NCI-H2029 (cell line): ENCODE measurements at regions not wholly inside any gene's neighbourhood (a gene's known extent, or its start where the extent isn't known, plus 50 kb on each side); places are given as distances from the start of the nearest gene placed in this dataset.

Source experiments
- DNase-seq: peaks from one replicate; lab custom pipeline; 2025; lab: John Stamatoyannopoulos, UW

GRCh38 chr9:11320989-11321388 lies 708.2 kb upstream of the PTPRD start:
- no peak for DNase-seq

DNA sequence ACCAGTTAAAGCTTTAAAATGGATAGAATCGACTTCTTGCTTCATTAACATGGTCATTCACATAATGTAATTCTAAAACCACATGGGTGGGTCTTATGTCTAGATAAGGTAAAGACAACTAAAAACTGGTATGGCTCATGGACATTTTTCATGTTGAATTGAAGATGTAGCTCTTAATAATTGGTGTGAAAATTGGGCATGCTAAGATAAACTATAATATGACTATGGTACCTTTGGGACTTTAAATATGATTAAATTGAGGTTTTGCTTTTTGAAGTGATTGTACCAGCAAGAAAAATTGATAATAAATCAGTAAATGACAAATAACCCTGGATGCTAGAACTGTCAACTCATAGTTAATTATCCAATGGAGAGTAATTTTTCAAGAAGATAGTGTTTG lies 710.7 kb upstream of the PTPRD start:
- no peak for DNase-seq

- DNase-seq = no peak
Observed at GRCh38 chr9:11326231-11326630, 713.4 kb upstream of the PTPRD start.

- DNase-seq = no peak
Observed at GRCh38 chr9:11328326-11328725, 715.5 kb upstream of the PTPRD start.

GRCh38 chr9:11335011-11335410 lies 722.2 kb upstream of the PTPRD start:
- DNase-seq = no peak

DNA sequence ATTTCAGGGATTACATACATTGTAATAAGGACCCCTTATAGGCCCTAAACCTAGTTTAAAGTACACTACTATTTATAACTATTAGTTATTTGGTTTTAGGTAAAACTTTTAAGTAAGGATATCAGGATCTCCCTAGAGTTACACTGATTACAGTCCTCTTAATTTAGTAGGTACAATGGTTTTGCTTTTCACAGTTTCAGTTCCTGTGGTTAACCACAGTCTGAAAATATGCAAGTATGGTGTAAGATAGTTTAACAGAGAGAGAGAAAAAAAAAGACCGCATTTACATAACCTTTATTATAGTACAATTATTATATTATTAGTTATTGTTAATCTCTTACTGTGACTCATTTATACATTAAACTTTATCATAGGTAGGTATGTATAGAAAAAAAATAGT lies 725.3 kb upstream of the PTPRD start:
- no peak for DNase-seq

- no peak for DNase-seq
Observed at GRCh38 chr9:11340654-11341053, 727.9 kb upstream of the PTPRD start.

DNA sequence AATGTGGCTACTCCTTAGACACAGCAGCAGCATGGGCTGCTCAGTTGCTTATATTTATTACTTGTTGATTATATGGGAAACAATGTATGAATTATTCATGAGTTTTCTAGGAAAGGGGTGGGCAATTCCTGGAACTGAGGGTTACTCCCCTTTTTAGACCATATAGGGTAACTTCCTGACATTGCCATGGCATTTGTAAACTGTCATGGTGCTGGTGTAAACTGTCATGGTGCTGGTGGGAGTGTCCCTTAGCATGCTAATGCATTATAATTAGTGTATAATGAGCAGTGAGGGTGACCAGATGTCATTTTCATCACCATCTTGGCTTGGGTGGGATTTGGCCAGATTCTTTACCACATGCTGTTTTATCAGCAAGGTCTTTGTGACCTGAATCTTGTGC lies 734.6 kb upstream of the PTPRD start:
- no peak for DNase-seq

DNA sequence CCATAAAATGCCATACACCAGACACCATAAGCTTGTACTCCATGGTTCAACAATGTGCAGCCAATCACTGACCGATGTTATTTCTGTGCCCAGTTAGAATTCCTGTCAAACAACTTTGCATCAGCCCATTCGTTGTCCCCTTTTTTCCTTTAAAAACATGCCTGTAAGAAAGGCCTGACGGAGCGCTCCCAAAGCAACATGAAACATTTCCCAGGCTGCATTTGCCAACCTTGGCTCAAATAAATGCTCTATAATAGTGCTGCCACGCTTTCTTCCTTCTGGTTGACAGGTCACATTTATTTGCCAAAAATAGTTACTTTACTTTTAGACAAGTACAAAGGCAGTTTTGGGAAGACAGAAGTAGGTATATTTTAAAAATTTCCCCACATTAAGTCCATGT lies 735.6 kb upstream of the PTPRD start:
- no peak for DNase-seq

DNA sequence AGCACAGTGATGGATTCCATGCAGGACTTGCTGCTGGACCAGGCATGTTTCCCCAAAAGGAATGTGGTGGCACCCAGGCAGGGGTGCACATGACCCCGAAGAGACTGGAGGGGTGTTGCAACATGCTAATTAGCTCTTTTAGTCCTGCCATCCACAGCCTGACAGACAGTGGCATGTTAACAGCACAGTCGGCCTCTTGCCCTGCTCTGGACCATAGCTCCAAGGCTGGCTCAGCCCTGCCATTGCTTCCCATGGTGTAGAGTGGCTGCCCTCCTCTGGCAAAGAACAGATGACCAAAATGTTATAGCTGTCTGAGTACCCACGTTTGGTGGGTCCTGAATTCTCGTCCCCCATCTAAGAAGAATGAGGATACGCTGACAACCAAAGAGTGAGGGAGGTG lies 736.4 kb upstream of the PTPRD start:
- no peak for DNase-seq

GRCh38 chr9:11352612-11353011 lies 739.8 kb upstream of the PTPRD start:
- DNase-seq = no peak

DNA sequence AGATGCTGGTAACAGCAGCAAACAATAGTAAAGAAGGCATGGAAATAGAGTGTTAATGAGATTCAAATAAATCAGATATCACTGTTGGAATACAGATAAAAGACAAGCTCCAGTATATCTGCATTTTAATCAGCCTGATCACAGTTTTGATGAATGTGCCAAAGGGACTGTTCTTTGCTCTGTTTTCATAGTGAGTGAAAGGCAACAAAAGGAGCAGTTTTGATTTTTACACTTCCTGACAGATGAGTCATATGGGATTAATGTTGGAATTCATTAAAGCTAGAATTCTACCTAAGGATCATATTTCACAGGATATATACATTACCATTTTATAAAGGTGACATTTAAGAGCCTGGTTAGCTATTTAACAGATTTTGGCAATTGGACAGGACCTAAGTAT lies 743.3 kb upstream of the PTPRD start:
- DNase-seq = no peak

- no peak for DNase-seq
Observed at GRCh38 chr9:11366585-11367129, 753.9 kb upstream of the PTPRD start.

DNA sequence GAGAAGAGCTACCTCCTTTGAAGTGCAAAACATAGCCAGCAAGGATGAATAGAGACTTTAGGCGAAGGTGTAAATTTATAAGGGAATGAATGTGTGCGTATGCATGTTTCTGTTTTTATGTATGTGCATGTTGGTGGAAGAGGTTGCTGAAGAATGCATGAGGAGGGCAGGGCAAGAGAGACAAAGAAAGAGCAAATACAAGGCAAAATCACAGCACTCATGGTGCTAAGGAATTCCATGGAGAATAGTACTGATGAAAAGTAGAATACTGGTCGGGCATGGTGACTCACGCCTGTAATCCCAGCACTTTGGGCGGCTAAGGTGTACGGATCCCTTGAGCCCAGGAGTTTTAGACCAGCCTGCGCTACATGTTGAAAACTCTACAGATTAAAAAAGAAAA lies 762.1 kb upstream of the PTPRD start:
- DNase-seq = no peak

GRCh38 chr9:11402621-11403020 lies 789.8 kb upstream of the PTPRD start:
- no peak for DNase-seq

DNA sequence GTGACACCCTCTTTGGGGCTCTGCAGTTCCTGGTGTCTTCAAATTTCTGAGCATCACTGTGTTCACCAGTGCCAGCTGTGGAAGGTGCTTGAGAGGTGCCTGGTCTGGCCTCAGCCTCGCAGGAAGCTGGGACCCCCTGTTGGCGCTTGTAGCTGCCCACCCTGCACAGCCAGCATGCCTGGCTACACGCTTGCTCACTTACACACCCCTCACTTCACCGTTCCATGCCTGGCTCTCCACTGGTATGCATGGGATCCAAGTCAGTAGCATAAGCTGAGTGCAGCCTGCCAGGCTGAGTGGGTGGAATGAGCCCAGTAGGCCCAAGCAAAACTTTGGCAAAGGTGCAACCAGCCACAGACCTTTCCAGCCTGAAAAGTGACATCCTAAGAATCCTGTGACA lies 801.4 kb upstream of the PTPRD start:
- no peak for DNase-seq

GRCh38 chr9:11417782-11418181 lies 805.0 kb upstream of the PTPRD start:
- no peak for DNase-seq

DNA sequence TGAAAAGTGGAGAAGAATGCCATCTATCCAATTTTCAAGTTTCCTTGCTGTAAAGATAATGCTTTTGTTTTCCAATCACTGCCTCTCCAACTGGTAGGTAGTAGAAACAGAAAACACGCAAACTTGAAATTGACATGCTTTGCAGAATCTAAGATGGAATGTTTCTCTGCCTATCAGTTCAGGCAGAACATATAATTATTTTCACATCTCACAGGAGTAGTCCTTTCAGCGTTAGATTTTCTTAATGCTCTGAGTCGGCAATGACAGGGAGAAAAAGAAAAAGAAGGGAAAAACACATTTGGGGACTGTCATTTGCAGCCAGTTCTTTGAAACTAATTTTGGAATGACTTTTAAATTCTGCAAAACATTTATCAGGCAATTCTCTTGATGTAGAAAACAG lies 818.7 kb upstream of the PTPRD start:
- no peak for DNase-seq

DNA sequence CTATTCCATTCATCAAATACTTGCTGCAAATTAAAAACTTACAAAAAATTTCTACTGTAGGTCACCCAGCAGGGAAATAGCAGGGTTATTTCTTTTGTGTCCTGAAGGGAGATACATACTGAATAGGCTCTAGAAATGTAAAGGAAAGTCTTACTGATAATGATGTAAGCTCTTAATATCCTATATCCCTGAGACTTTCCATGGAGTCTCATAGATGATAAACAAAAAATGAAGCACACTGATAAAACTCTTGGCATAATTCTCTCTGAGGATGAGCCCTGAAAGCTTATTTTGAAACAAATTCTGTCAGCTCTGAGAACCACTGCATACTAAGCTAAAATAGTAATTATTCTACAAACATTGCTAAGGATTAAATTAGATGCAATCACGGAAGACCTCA lies 819.6 kb upstream of the PTPRD start:
- DNase-seq = no peak

GRCh38 chr9:11443631-11444030 lies 830.8 kb upstream of the PTPRD start:
- no peak for DNase-seq

DNA sequence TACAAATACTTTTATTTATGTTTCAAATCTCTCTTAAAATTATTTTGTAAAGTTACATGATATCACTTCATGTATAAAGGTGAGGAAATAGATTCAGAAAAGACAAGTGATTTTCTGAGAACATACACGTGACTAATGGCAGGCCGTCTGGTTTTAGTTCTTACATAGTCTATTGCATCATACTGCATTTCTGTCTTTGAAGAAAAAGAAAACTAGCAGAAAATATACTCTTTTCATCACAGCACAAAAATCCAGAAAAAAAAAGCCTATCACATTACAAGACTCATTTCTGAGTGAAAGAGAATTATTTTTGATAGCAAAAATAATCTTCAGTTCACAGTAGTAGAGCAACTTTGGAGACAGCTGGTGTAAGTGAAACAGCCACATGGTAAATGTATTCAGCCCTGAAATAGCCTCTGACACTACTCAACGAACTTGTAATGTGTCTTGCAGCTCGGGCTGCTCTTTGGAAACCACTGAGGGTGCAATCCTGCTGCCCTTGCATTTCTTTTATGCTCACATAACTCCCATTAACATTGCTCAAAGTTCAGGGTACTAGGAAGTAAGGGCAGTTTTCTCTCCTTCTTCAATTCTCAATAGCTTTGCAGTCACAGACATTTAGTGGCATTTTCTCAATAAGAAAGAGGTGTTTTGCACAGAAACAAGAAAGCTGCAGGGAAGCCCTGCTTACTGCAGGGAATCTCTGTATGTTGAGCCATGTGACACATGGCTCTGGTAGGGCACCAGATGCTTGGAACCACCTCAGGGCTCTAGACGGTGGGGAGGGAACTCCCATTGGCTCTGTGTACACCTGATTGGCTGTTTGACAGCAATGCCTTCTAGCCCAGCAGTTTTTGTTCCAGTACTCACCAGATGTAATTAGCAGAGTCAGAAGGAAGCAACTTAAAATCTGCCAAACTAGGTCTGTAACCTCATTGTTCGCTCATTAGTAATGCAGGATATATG lies 845.3 kb upstream of the PTPRD start:
- DNase-seq = no peak

DNA sequence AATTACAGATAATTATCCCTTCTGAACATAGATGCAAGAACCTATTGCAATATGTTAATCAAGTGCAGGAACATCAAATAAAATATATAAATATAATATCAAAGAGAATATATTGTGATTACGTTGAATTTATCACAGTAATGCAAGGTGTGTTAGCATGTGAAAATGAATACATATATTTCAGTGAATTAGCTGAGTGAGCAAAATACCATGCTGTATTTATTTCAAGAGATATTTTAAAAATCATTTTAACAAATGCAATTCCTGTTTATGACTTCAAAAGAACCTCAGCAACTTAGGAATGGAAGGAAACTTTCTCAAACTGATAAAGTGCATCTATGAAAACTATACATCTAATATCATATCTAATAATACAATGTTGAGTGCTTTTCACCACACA lies 856.9 kb upstream of the PTPRD start:
- no peak for DNase-seq

GRCh38 chr9:11471321-11471720 lies 858.5 kb upstream of the PTPRD start:
- no peak for DNase-seq

DNA sequence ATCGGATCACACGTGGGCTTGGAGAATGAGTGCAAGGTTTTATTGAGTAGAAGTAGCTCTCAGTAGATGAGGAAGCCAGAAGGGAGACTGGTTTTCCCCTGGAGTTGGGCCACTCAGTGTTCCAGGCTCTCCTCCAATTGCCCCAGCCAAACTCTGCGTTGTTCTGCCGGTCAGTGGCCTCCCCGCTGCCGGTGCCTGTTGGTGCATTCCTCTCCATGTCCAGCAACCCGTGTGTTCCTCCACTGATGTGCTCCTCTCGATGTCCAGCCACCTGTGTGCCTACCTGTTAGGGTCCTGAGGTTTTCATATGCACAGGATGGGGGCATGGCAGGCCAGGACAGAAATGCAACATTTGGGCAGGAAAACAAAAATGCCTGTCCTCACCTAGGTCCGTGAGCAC lies 888.0 kb upstream of the PTPRD start:
- no peak for DNase-seq
